CD4-positive, alpha-beta T cell (primary cell): ENCODE measurements at regions not wholly inside any gene's neighbourhood (a gene's known extent, or its start where the extent isn't known, plus 50 kb on each side); places are given as distances from the start of the nearest gene placed in this dataset.

Experiments used
- ATAC-seq: fragments of 200-7000 bp; cut with Tn5 transposase; one replicate; pipeline ENCODE4 v1.10.0; 2022; ENCODE audit warnings: mild to moderate bottlenecking; ENCODE audit not compliant: poor library complexity
- CTCF ChIA-PET: fragments of 350-600 bp; sonication (Branson Sonifier 250); formaldehyde crosslinking; loops from one replicate; lab custom pipeline; 2021; ENCODE audit warnings: antibody characterized with exemption, inconsistent platforms; lab: Charles Lee
- POLR2A ChIA-PET: fragments of 350-600 bp; sonication (Branson Sonifier 250); formaldehyde crosslinking; loops from one replicate; lab custom pipeline; 2021; ENCODE audit warnings: antibody characterized with exemption, inconsistent platforms; lab: Charles Lee
- DNase-seq, 14 experiments: peaks; one replicate each; pipeline ENCODE4 v3.0.0-alpha.2; 2013 to 2020; ENCODE audit warnings: mixed read lengths in 2 of 14
- H3K27ac ChIP-seq, 2 donors: one replicate each; pipeline versions ENCODE4 v1.5.1 to v1.7.0; 2013; ENCODE audit warnings: low read length in 2 of 2, low read depth in 1 of 2, mild to moderate bottlenecking in 1 of 2
- H3K27me3 ChIP-seq, 2 experiments: 1 replicate in 1 of 2; 2 replicates in 1 of 2; pipeline versions ENCODE4 v1.6.1 to v1.7.0; 2013; ENCODE audit warnings: low read length in 2 of 2, control low read depth in 1 of 2, mild to moderate bottlenecking in 1 of 2, moderate library complexity in 1 of 2; ENCODE audit not compliant: insufficient read depth in 2 of 2, control insufficient read depth in 1 of 2
- H3K36me3 ChIP-seq: one replicate; pipeline ENCODE4 v1.6.1; 2013; ENCODE audit warnings: low read length, control low read depth; ENCODE audit not compliant: insufficient read depth
- H3K4me1 ChIP-seq: one replicate; pipeline ENCODE4 v1.6.1; 2013; ENCODE audit warnings: low read length, control low read depth; ENCODE audit not compliant: insufficient read depth
- H3K4me3 ChIP-seq: one replicate; pipeline ENCODE4 v1.5.1; 2013; ENCODE audit warnings: mild to moderate bottlenecking, low read length, moderate library complexity
- H3K9me3 ChIP-seq, 2 experiments: 1 replicate in 1 of 2; 2 replicates in 1 of 2; pipeline versions ENCODE4 v1.6.1 to v1.7.0; 2013; ENCODE audit warnings: low read length in 2 of 2, mild to moderate bottlenecking in 2 of 2, control low read depth in 1 of 2, moderate library complexity in 1 of 2; ENCODE audit not compliant: control insufficient read depth in 1 of 2, insufficient read depth in 1 of 2
- H3K27ac Mint-ChIP-seq: one replicate; pipeline ENCODE4 v1.8.0; 2020; ENCODE audit warnings: mixed read lengths
- H3K27me3 Mint-ChIP-seq: one replicate; pipeline ENCODE4 v1.8.0; 2021; ENCODE audit warnings: mixed read lengths
- H3K36me3 Mint-ChIP-seq: one replicate; pipeline ENCODE4 v1.8.0; 2021; ENCODE audit warnings: low read depth, mixed read lengths
- H3K4me1 Mint-ChIP-seq: one replicate; pipeline ENCODE4 v1.8.0; 2021; ENCODE audit warnings: low read depth, mixed read lengths
- H3K4me3 Mint-ChIP-seq: one replicate; pipeline ENCODE4 v1.8.0; 2020; ENCODE audit warnings: mild to moderate bottlenecking, mixed read lengths
- H3K9me3 Mint-ChIP-seq: one replicate; pipeline ENCODE4 v1.8.0; 2020; ENCODE audit warnings: mixed read lengths
- CTCF ChIP-seq: fragments of 200-600 bp; IDR thresholded peaks from one replicate; pipeline ENCODE4 v1.8.0; 2022; ENCODE audit warnings: antibody characterized with exemption, mild to moderate bottlenecking
- intact Hi-C, 2 experiments: fragments of 100-400 bp; cut with DNase I in 1 of 2; cut with micrococcal nuclease in 1 of 2; formaldehyde crosslinking; loops; one replicate each; pipeline versions ENCODE4 v1.15.1 to v1.9.0; 2023 to 2025; cut with DNase I, micrococcal nuclease

GRCh38 chr4:43959976-43960375 is 488.6 kb downstream of the KCTD8 start:
- Mint-ChIP-seq H3K4me1 (no peaks in the 10 kb centered on the region), H3K36me3 (no peaks in the 10 kb centered on the region), H3K27me3 (no peaks in the 10 kb centered on the region), H3K9me3 (peaks cover 5% of the 10 kb centered on the region), H3K27ac (no peak overlapping the region), H3K4me3 (no peak overlapping the region)
- Histone ChIP-seq H3K36me3 (no peaks in the 10 kb centered on the region), H3K4me1 (no peaks in the 10 kb centered on the region), H3K4me3 (no peak overlapping the region), H3K27me3 (no peaks in the 10 kb centered on the region), H3K9me3 (no peaks in the 10 kb centered on the region), H3K27ac (no peak overlapping the region)
- no peak for ATAC-seq
- ChIA-PET CTCF (no interaction called here), POLR2A (no interaction called here)
- intact Hi-C loops, result no loop called here
- DNase-seq, result no peak
- no peak for TF ChIP-seq CTCF

GRCh38 chr4:43968011-43968410 is 480.6 kb downstream of the KCTD8 start:
- H3K27me3 Mint-ChIP-seq, result no peaks in the 10 kb centered on the region
- H3K27ac Mint-ChIP-seq, result no peak overlapping the region
- peaks cover 14% of the 10 kb centered on the region for H3K9me3 Mint-ChIP-seq
- TF ChIP-seq CTCF, result no peak
- H3K4me3 ChIP-seq, result no peak overlapping the region
- peaks cover 0 to 9% of the 10 kb centered on the region in 2 experiments for H3K9me3 ChIP-seq
- no peak for DNase-seq
- ChIA-PET CTCF (no interaction called here), POLR2A (no interaction called here)
- ATAC-seq, result no peak
- no peaks in the 10 kb centered on the region for H3K4me1 Mint-ChIP-seq
- H3K27ac ChIP-seq, result no peak overlapping the region
- no peaks in the 10 kb centered on the region for H3K36me3 Mint-ChIP-seq
- H3K36me3 ChIP-seq, result no peaks in the 10 kb centered on the region
- H3K4me3 Mint-ChIP-seq, result no peak overlapping the region
- no peaks in the 10 kb centered on the region for H3K27me3 ChIP-seq
- intact Hi-C loops, result no loop called here
- H3K4me1 ChIP-seq, result no peaks in the 10 kb centered on the region

- H3K36me3 ChIP-seq, result no peaks in the 10 kb centered on the region
- DNase-seq (no peak), ATAC-seq (no peak)
- Mint-ChIP-seq H3K4me3 (no peak overlapping the region), H3K9me3 (peaks cover 3% of the 10 kb centered on the region), H3K4me1 (no peaks in the 10 kb centered on the region), H3K27ac (no peak overlapping the region), H3K36me3 (no peaks in the 10 kb centered on the region), H3K27me3 (no peaks in the 10 kb centered on the region)
- no peaks in the 10 kb centered on the region for H3K9me3 ChIP-seq
- no peak for TF ChIP-seq CTCF
- no peaks in the 10 kb centered on the region for H3K4me1 ChIP-seq
- H3K27ac ChIP-seq, result no peak overlapping the region
- no peak overlapping the region for H3K4me3 ChIP-seq
- intact Hi-C loops, result no loop called here
- POLR2A ChIA-PET, result no interaction called here
- CTCF ChIA-PET, result no interaction called here
- no peaks in the 10 kb centered on the region for H3K27me3 ChIP-seq
These were observed 465.0 kb downstream of the KCTD8 start for GRCh38 chr4:43983610-43984009.
